ENCODE measurements at regions not wholly inside any gene's neighbourhood (a gene's known extent, or its start where the extent isn't known, plus 50 kb on each side); places are given as distances from the start of the nearest gene placed in this dataset.

DNA sequence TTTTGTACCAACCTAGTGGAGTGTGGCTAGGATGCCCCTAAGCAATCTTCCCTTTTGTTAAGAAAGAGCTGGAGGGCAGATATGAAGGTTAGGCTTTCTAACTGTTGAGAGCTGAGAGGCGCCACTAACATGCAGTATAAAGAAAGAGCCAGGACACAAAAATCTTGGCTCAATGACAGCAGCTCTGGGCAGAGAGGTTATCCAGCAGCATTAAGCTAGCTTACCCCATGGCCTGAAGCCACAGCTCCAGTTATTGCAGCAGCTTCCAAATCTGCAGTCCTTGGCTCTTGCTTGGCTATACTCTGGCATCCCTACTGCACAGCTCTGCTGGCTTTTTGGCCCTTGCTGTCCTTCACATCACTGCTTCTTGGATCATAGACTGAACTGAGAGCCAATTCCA lies 213.4 kb downstream of the GPD2 start:
- TF ChIP-seq ZFP3 (CRISPR knock-in tag; IDR thresholded peaks at IDR 0.05) (no peak), BACH2 (CRISPR knock-in tag; IDR thresholded peaks at IDR 0.05; ENCODE audit: borderline replicate concordance) (no peak), ZFP30 (CRISPR knock-in tag; IDR thresholded peaks at IDR 0.05) (no peak), PPARA (CRISPR knock-in tag; IDR thresholded peaks at IDR 0.05; ENCODE audit: borderline replicate concordance) (no peak), RARB (CRISPR knock-in tag; IDR thresholded peaks at IDR 0.05) (no peak), OSR1 (CRISPR knock-in tag; IDR thresholded peaks at IDR 0.05) (no peak), ZC3H10 (CRISPR knock-in tag; IDR thresholded peaks at IDR 0.05) (no peak)
- TF ChIP-seq, protein P1, sequence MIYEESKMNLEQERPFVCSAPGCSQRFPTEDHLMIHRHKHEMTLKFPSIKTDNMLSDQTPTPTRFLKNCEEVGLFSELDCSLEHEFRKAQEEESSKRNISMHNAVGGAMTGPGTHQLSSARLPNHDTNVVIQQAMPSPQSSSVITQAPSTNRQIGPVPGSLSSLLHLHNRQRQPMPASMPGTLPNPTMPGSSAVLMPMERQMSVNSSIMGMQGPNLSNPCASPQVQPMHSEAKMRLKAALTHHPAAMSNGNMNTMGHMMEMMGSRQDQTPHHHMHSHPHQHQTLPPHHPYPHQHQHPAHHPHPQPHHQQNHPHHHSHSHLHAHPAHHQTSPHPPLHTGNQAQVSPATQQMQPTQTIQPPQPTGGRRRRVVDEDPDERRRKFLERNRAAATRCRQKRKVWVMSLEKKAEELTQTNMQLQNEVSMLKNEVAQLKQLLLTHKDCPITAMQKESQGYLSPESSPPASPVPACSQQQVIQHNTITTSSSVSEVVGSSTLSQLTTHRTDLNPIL (CRISPR knock-in tag; IDR thresholded peaks at IDR 0.05; ENCODE audit: low read depth): no peak
- TF ChIP-seq, protein P2, sequence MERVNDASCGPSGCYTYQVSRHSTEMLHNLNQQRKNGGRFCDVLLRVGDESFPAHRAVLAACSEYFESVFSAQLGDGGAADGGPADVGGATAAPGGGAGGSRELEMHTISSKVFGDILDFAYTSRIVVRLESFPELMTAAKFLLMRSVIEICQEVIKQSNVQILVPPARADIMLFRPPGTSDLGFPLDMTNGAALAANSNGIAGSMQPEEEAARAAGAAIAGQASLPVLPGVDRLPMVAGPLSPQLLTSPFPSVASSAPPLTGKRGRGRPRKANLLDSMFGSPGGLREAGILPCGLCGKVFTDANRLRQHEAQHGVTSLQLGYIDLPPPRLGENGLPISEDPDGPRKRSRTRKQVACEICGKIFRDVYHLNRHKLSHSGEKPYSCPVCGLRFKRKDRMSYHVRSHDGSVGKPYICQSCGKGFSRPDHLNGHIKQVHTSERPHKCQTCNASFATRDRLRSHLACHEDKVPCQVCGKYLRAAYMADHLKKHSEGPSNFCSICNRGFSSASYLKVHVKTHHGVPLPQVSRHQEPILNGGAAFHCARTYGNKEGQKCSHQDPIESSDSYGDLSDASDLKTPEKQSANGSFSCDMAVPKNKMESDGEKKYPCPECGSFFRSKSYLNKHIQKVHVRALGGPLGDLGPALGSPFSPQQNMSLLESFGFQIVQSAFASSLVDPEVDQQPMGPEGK (CRISPR knock-in tag; IDR thresholded peaks at IDR 0.05; ENCODE audit: borderline replicate concordance): no peak
